Endothelial cell of umbilical vein (primary cell): ENCODE measurements at regions not wholly inside any gene's neighbourhood (a gene's known extent, or its start where the extent isn't known, plus 50 kb on each side); places are given as distances from the start of the nearest gene placed in this dataset.

Source experiments
- BruUV-seq: library from RNA; stranded (reverse); fragments of 400-500 nt; replicated peaks from 2 replicates; lab custom pipeline; 2021; lab: Mats Ljungman, UMichigan
- CTCF ChIA-PET: fragments of 300-600, 350-600 bp; sonication (Branson Sonifier 250); formaldehyde crosslinking; loops from one replicate; lab custom pipeline; 2021; ENCODE audit warnings: antibody characterized with exemption, inconsistent platforms; lab: Charles Lee
- POLR2A ChIA-PET: fragments of 300-600, 350-600 bp; sonication (Branson Sonifier 250); formaldehyde crosslinking; loops from one replicate; lab custom pipeline; 2021; ENCODE audit warnings: antibody characterized with exemption, inconsistent platforms; lab: Charles Lee
- DNase-seq: peaks from one replicate; pipeline ENCODE4 v3.0.0-alpha.2; 2011; ENCODE audit warnings: low read depth, low spot score
- FAIRE-seq: peaks from 2 replicates; lab custom pipeline; 2011; peaks lifted over from hg19 to GRCh38; lab: Jason Lieb, UNC
- H2AFZ ChIP-seq: 2 replicates; pipeline ENCODE4 v1.6.0; 2012; ENCODE audit warnings: low read depth, low read length, control low read depth, inconsistent platforms
- H3K27ac ChIP-seq: 2 replicates; pipeline ENCODE4 v1.5.1; 2011; ENCODE audit warnings: low read depth, mild to moderate bottlenecking, control low read depth, low read length, moderate library complexity; ENCODE audit not compliant: insufficient read depth
- H3K27me3 ChIP-seq, 2 experiments: 2 replicates each; pipeline versions ENCODE4 v1.6.0 to v1.6.1; 2011; ENCODE audit warnings: low read length in 2 of 2, mixed read lengths in 1 of 2; ENCODE audit not compliant: control insufficient read depth in 2 of 2, insufficient read depth in 2 of 2
- H3K36me3 ChIP-seq, 2 experiments: 2 replicates in 1 of 2; 3 replicates in 1 of 2; pipeline ENCODE4 v1.5.1; 2011; ENCODE audit warnings: low read length in 2 of 2, mild to moderate bottlenecking in 1 of 2, moderate library complexity in 1 of 2; ENCODE audit not compliant: control insufficient read depth in 2 of 2, insufficient read depth in 2 of 2; ENCODE audit errors: extremely low read depth in 1 of 2
- H3K4me1 ChIP-seq: 3 replicates; pipeline ENCODE4 v1.5.1; 2011; ENCODE audit warnings: mild to moderate bottlenecking, low read length; ENCODE audit not compliant: control insufficient read depth, insufficient read depth; ENCODE audit errors: extremely low read depth
- H3K4me2 ChIP-seq: 2 replicates; pipeline ENCODE4 v1.6.1; 2011; ENCODE audit warnings: low read length, control low read depth, mixed read lengths; ENCODE audit not compliant: insufficient read depth
- H3K4me3 ChIP-seq, 3 experiments: fragments of 200-600 bp in 1 of 3; sonication (generic), shearing (Covaris generic) in 1 of 3; replicated peaks in 1 of 3; 2 replicates each; pipeline ENCODE4 v1.5.1; 2011 to 2016; ENCODE audit warnings: control low read depth in 3 of 3, low read length in 3 of 3, mild to moderate bottlenecking in 2 of 3, inconsistent platforms in 1 of 3, low read depth in 1 of 3, moderate library complexity in 1 of 3; ENCODE audit not compliant: insufficient read depth in 1 of 3
- H3K79me2 ChIP-seq: 2 replicates; pipeline ENCODE4 v1.6.0; 2012; ENCODE audit warnings: low read length, inconsistent platforms; ENCODE audit not compliant: control insufficient read depth, insufficient read depth
- H3K9ac ChIP-seq: replicated peaks from 2 replicates; pipeline ENCODE3; 2011; ENCODE audit warnings: low read length, control low read depth; ENCODE audit not compliant: insufficient read depth; ENCODE audit errors: extremely low read depth
- H3K9me1 ChIP-seq: replicated peaks from 3 replicates; pipeline ENCODE4 v1.6.0; 2011; ENCODE audit warnings: mild to moderate bottlenecking, low read length; ENCODE audit not compliant: control insufficient read depth, insufficient read depth; ENCODE audit errors: extremely low read depth
- H3K9me3 ChIP-seq: replicated peaks from 2 replicates; pipeline ENCODE4 v1.5.1; 2012; ENCODE audit warnings: low read length, inconsistent platforms; ENCODE audit not compliant: control insufficient read depth, insufficient read depth
- H4K20me1 ChIP-seq: replicated peaks from 2 replicates; pipeline ENCODE3; 2011; ENCODE audit warnings: mild to moderate bottlenecking, low read length; ENCODE audit not compliant: control insufficient read depth, insufficient read depth; ENCODE audit errors: extremely low read depth
- CTCF ChIP-seq, 2 donors: IDR thresholded peaks; 1 replicate in 1 of 2; 2 replicates in 1 of 2; pipeline ENCODE4 v1.5.1; 2011; ENCODE audit warnings: low read length in 2 of 2, mild to moderate bottlenecking in 2 of 2, moderate library complexity in 2 of 2, control low read depth in 1 of 2, inconsistent platforms in 1 of 2, low read depth in 1 of 2; ENCODE audit not compliant: insufficient read depth in 1 of 2; ENCODE audit errors: extremely low read depth in 1 of 2
- EZH2 ChIP-seq: IDR thresholded peaks from 2 replicates; pipeline ENCODE4 v1.6.1; 2012; ENCODE audit warnings: borderline replicate concordance, low read depth, mild to moderate bottlenecking, moderate library complexity, low read length, inconsistent platforms; ENCODE audit not compliant: severe bottlenecking
- FOS ChIP-seq: IDR thresholded peaks from 2 replicates; pipeline ENCODE4 v1.6.1; 2011; ENCODE audit warnings: mild to moderate bottlenecking, low read length, moderate library complexity, borderline replicate concordance; ENCODE audit not compliant: insufficient read depth
- GATA2 ChIP-seq: IDR thresholded peaks from 2 replicates; pipeline ENCODE4 v1.7.0; 2011; ENCODE audit warnings: low read depth, mild to moderate bottlenecking, moderate library complexity, mixed read lengths, low read length; ENCODE audit not compliant: insufficient read length, insufficient read depth
- JUN ChIP-seq: IDR thresholded peaks from 2 replicates; pipeline ENCODE4 v1.6.1; 2011; ENCODE audit warnings: borderline replicate concordance, low read depth; ENCODE audit not compliant: insufficient read length, insufficient read depth
- MAX ChIP-seq: IDR thresholded peaks from 2 replicates; pipeline ENCODE4 v1.6.1; 2011; ENCODE audit not compliant: insufficient read depth, insufficient read length
- MYC ChIP-seq: IDR thresholded peaks from one replicate; pipeline ENCODE4 v1.6.1; 2011; ENCODE audit warnings: mild to moderate bottlenecking, low read depth, low read length
- POLR2A ChIP-seq: IDR thresholded peaks from 2 replicates; pipeline ENCODE4 v1.6.1; 2012; ENCODE audit warnings: low read depth, mild to moderate bottlenecking, control low read depth, low read length
- POLR2AphosphoS5 ChIP-seq: IDR thresholded peaks from 2 replicates; pipeline ENCODE4 v1.6.1; 2012; ENCODE audit warnings: low read depth, mild to moderate bottlenecking, control low read depth, low read length, moderate library complexity; ENCODE audit not compliant: insufficient read depth
- dilution Hi-C: fragments of 300-500 bp; cut with MboI; formaldehyde crosslinking; loops from one replicate; pipeline ENCODE4 v1.15.0; 2019; ENCODE audit warnings: low sequenced_read_pairs; ENCODE audit not compliant: extremely low pct_ligation_motif_present
- intact Hi-C: fragments of 100-400 bp; cut with micrococcal nuclease; formaldehyde crosslinking; loops from one replicate; pipeline ENCODE4 v1.10.0; 2022

GRCh38 chr9:135401218-135401617 is 78.4 kb upstream of the PPP1R26 start:
- Histone ChIP-seq H2AFZ (no peak overlapping the region), H3K4me1 (no peaks in the 10 kb centered on the region), H3K79me2 (no peaks in the 10 kb centered on the region), H3K27me3 (no peaks in the 10 kb centered on the region), H3K4me2 (no peak overlapping the region), H3K4me3 (no peak overlapping the region), H3K9me1 (no peaks in the 10 kb centered on the region), H3K9ac (no peak overlapping the region), H3K9me3 (peaks cover 5% of the 10 kb centered on the region), H3K27ac (no peak overlapping the region), H3K36me3 (no peaks in the 10 kb centered on the region), H4K20me1 (no peaks in the 10 kb centered on the region)
- DNase-seq (no peak), FAIRE-seq (no peak)
- no TSS peak for BruUV-seq
- intact Hi-C loops, result no loop called here
- dilution Hi-C loops, result no loop called here
- POLR2A ChIA-PET, result no interaction called here
- no peak for TF ChIP-seq POLR2AphosphoS5
- TF ChIP-seq POLR2A, result no peak
- TF ChIP-seq CTCF (IDR thresholded peaks at IDR 0.05; ENCODE audit: extremely low read depth in 1 of 2, insufficient read depth in 1 of 2, low read depth in 1 of 2, low read length in 2 of 2), result no peak
- TF ChIP-seq EZH2, result no peak
- TF ChIP-seq MYC, result no peak
- no peak for TF ChIP-seq FOS
- no peak for TF ChIP-seq MAX
- TF ChIP-seq JUN, result no peak
- no peak for TF ChIP-seq GATA2
- CTCF ChIA-PET, result no interaction called here
